ENCODE measurements at regions not wholly inside any gene's neighbourhood (a gene's known extent, or its start where the extent isn't known, plus 50 kb on each side); places are given as distances from the start of the nearest gene placed in this dataset.
"Not testable (repeated sequence)": the region's sequence is repeated elsewhere in the genome, so short reads cannot be mapped to it uniquely, and the experiment has no call there.

DNA sequence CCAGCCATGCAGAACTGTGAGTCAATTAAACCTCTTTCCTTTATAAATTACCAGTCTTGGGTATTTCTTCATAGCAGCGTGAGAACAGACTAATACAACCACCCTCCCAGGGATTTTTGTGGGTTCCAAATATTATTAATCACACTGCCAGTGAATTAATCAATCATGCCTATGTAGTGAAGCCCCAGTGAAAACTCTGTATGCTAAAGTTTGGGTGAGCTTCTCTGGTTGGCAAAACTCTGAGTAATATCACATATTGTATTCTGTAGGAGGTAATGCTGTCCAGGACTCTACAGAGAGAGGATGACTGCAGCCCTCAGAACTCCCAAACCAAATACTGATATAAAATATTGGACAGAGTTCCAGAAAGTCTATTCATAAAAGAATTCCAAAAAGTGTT is 216.9 kb downstream of the RPAP3 start:
- DNase-seq (ENCODE audit: low spot score), result no peak

DNA sequence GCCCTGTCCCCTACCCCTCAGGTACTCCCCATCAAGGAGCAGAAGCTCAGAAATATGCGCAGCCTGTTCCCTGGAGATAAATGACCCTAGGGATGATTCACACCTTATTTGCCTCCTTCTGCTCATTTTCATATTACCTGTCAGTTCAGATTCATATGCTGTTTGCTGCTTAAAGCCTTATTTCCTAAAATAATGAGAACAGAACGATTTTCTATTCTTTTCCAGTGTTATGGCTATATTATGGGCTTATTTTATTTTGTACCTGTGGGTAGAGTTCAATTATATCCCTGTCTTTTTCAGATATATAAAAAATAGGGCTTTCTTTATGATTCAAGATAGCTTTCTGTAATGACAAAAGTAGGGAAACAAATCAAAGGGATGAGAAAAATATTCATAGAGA is 224.8 kb downstream of the RPAP3 start:
- DNase-seq (ENCODE audit: low spot score), result no peak

DNA sequence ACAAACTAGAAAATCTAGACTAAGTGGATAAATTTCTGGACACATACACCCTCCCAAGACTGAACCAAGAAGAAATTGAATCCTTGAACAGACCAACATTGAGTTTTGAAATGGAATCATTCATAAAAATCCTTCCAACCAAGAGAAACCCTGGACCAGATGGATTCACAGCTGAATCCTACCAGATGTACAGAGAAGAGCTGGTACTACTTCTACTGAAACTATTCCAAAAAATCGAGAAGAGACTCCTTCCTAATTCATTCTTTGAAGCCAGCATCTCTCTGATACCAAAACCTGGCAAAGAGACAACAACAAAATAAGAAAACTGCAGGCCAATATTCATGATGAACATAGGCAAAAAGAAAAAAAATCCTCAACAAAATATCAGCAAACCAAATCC is 227.4 kb downstream of the RPAP3 start:
- no peak for DNase-seq (ENCODE audit: low spot score)

DNA sequence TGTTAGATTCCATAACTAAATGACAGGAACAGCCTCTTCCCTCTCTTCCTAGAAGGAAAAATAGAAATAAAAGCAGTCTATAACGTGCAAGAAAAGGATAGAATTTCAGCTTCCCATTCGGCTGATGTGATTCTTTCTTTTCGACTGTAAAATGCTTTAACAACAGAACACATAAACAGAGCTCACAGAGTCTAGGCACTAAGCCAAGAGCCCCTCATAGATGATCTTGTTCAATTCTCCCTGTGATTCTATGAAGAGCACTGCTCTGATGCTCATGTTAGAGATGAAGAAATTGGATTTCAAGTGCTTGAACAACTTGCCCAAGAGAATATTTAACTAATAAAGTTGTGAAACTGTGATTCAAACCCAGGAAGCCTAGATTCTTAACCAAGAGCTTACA is 232.7 kb downstream of the RPAP3 start:
- DNase-seq (ENCODE audit: low spot score), result no peak

- DNase-seq (ENCODE audit: low spot score), result not testable (repeated sequence)
These were observed 235.5 kb downstream of the RPAP3 start for GRCh38 chr12:47470349-47470748.

- not testable (repeated sequence) for DNase-seq (ENCODE audit: low spot score)
These were observed 241.9 kb downstream of the RPAP3 start for GRCh38 chr12:47463918-47464317.

DNA sequence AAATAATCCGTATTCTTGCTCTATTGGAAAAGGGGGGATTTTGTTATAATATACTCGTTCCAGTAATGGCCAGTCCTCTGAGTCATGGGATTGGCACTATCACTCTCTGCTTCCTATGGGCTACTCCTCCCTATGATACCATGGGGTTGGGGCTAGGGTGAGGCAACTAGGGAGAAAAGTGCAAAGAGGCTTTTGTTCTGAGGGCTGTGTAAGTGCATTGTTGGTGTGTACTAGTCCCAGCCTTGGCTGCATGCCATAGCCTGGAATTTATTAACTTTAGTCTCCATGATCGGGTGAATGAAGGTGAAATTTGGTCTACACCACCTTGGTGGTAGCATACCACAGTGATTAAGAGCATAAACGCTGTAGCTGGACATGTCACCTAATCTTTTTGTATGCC is 247.6 kb downstream of the RPAP3 start:
- DNase-seq (ENCODE audit: low spot score), result peak; percentile 24

GRCh38 chr12:47449797-47450196 is 256.0 kb downstream of the RPAP3 start:
- DNase-seq (ENCODE audit: low spot score), result no peak

- no peak for DNase-seq (ENCODE audit: low spot score)
These were observed 263.5 kb downstream of the RPAP3 start for GRCh38 chr12:47442310-47442709.

DNA sequence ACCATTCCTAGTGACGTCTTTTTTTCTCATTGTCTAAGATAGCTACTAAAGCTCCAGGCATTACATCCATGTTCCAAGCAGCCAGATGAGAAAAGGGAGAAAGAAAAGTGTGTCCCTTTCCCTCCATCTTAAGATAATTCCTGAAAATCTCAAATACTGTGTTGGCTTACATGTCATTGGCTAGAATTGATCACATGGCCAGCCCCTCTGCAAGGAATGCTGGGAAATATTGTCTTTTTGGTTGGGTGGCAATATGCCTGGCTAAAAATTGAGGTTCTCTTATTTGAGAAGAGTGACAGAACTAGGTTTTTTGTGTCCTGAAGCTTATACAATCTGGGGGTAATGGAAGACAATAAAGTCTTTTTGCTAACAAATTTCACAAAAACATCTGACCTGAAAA is 264.3 kb downstream of the RPAP3 start:
- DNase-seq (ENCODE audit: low spot score), result no peak

GRCh38 chr12:47438175-47438574 is 267.7 kb downstream of the RPAP3 start:
- DNase-seq (ENCODE audit: low spot score), result no peak

DNA sequence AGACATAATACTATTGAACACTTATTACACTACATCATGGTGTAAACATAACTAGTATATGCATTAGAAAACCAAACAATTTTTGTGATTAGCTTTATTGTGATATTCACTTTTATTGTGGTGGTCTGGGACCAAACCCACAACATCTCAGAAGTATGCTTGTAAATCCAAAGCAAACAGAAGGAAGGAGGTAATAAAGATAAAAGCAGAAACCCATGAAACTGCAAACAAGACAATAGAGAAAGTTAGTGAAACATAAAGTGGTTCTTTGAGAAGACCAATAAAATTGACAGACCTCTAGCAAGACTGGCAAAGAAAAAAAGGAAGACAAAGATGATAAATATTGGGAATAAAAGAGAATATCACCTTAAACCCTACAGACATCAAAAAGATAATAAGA is 268.3 kb downstream of the RPAP3 start:
- DNase-seq (ENCODE audit: low spot score), result no peak

DNA sequence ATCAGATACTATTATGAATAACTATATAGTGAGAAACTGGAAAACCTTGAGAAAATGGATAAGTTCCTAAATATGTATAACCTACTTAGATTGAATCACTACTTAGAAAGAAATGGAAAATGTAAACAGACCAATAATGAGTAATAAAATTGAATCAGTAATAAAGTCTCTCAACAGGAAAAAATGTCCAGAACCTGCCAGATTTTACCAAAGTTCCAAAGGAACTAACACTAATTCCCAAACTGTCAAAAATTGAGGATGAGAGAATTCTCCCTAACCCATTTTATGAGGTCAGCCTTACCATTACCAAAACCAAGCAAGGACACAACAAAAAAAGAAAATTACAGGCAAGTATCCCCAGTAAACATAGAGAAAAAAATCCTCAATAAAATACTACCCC is 272.0 kb downstream of the RPAP3 start:
- no peak for DNase-seq (ENCODE audit: low spot score)

GRCh38 chr12:47426678-47427309 is 279.0 kb downstream of the RPAP3 start:
- not testable (repeated sequence) for DNase-seq (ENCODE audit: low spot score)

DNA sequence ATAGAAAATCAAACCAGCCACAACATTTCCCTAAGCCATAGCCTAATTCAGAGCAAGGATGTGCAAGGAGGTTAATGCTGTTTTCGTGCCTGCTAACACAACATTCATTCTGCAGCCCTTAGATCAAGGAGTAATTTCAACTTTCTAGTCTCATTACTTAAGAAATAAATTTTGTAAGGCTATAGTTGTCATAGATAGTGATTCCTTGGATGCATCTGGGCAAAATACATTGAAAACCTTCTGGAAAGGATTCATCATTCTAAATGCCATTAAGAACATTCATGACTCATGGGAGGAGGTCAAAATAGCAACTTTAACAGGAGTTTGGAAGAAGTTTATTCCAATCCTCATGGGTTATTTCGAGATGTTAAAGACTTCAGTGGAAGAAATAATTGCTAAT is 283.2 kb downstream of the RPAP3 start:
- DNase-seq (ENCODE audit: low spot score), result no peak

DNA sequence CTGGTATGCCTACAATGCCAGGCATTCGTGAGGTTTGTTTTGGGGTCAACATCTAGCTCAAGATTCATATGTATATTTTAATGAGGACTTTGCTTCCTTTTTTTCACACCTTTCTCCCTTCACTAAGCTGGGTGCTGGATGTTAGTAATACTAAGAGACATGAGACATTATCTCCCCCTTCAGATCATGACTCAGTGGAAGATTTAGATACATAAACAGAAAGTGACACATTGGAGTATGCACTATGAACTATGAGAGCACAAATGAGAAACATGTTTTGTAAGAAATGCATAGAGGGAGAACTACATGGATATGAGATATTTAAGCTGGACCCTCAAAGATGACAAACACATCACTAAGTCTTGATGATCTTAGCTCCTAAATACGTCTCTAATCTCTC is 286.3 kb downstream of the RPAP3 start:
- DNase-seq (ENCODE audit: low spot score), result no peak

DNA sequence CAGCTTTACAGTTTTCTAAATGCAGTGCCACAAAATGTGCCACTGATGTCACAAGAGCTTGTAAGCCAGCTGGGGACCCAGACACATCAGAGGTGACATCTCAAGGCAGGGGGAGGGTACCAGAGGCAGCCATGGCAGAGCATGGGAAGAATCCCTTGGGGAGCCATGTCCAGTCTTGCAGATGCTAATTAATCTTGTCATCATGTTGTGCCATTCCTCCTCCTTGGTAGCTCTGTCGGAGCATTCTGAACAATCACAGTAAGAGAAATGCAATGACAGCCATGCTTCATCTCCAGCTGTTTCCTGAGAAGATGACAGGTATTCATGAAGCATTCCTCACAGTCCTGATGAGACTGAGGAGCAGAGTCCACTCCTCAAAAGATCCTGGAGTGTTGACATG is 287.9 kb downstream of the RPAP3 start:
- DNase-seq (ENCODE audit: low spot score), result no peak

DNA sequence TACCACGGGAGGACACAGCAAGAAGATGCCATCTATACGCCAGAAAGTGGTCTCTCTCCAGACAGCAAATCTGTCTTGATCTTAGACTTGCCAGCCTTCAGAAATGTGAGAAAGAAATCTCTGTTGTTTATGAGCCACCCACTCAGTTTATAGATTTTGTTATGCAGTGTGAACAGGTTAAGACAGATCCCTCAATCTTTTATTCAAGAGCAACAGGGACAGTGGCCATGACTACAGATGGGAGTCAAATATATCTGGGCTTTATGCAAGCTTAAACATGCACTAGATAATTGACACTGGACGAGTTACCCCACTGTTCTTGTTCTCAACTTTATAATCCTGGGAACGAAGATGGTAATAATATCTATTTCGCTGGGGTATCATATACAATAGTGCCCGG is 288.7 kb downstream of the RPAP3 start:
- no peak for DNase-seq (ENCODE audit: low spot score)

GRCh38 chr12:47415054-47415453 is 290.8 kb downstream of the RPAP3 start:
- no peak for DNase-seq (ENCODE audit: low spot score)

GRCh38 chr12:47414511-47414910 is 291.3 kb downstream of the RPAP3 start:
- no peak for DNase-seq (ENCODE audit: low spot score)

GRCh38 chr12:47413806-47414205 is 292.0 kb downstream of the RPAP3 start:
- no peak for DNase-seq (ENCODE audit: low spot score)

DNA sequence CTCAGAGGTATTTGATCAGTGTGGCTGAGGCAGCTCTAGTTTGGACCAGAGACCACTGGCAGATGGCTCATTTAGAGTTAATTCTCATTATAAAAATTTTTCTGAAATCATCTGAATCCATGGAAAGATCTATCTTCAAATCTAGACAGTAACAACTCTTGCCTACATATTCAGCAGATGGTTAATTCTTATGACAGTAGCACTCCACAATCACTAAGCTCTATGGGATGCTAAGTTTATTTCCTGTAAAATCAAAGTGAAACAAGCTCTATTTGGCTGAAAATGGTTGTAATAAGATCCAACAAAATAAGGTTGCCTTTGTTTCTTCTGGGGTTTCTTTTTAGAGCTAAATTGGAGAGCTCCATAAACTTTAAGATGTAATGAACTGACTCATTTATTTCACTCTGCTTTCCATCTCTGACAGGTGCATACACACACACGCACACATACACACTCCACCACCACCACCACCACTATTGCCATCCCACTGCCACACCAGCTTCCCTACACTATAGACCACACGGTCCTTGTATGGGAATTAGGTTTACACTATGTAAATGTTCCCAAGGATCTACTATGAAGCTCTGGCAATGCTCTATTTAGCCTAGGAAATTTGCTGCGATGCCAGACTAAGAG is 293.1 kb downstream of the RPAP3 start:
- DNase-seq (ENCODE audit: low spot score), result no peak

DNA sequence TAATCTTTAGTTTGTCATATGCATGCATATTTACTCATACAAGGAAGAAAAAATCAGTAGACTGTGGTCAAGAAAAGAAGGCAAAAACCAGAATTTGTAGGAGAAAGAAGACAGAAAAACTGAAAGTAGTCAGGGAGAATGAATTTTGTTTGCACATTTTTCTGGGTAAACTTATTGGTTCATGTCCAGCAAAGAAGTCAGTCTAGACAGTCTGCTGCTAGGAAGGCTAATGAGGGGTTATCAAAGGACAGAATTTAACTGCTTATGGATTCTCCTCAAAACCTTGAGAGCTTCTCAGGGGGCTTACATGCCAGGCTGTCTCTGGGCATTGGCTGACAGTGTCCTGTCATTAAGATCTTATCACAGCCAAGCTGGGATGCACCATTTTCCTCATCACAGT is 293.9 kb downstream of the RPAP3 start:
- DNase-seq (ENCODE audit: low spot score), result no peak

DNA sequence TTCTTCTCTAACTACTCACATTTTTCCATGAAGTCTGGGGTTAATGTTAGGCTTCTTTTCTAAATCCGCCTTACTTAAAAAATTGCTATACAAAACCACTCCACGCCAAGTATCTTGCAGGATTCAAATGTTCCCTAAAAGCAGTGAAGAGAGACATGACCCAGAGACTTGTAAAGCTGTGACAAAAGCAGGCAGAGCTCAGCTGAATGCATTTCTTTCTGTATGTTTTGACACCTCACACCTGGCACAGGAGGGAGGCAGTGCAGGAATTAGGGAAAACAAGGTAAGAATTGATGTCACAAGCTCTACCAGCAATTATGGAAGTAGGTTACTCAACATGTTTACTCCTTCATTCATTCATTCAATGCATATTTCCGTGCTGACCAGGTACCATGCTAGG is 295.0 kb downstream of the RPAP3 start:
- no peak for DNase-seq (ENCODE audit: low spot score)
